ENCODE measurements at regions not wholly inside any gene's neighbourhood (a gene's known extent, or its start where the extent isn't known, plus 50 kb on each side); places are given as distances from the start of the nearest gene placed in this dataset.

GRCh38 chr1:29475326-29475725, 239.0 kb downstream of the PTPRU start:
- no peak for DNase-seq

- no peak for DNase-seq
These were observed 238.2 kb downstream of the PTPRU start for GRCh38 chr1:29474274-29475244.

- DNase-seq, result no peak
These were observed 237.0 kb downstream of the PTPRU start for GRCh38 chr1:29473161-29473855.

GRCh38 chr1:29471487-29472313, 235.4 kb downstream of the PTPRU start:
- no peak for DNase-seq

GRCh38 chr1:29470788-29471119, 234.4 kb downstream of the PTPRU start:
- DNase-seq, result no peak

GRCh38 chr1:29470087-29470787, 233.9 kb downstream of the PTPRU start:
- no peak for DNase-seq

- no peak for DNase-seq
These were observed 233.1 kb downstream of the PTPRU start for GRCh38 chr1:29469457-29469856.

- no peak for DNase-seq
These were observed 231.9 kb downstream of the PTPRU start for GRCh38 chr1:29467989-29468900.

- no peak for DNase-seq
These were observed 229.9 kb downstream of the PTPRU start for GRCh38 chr1:29466258-29466657.

- no peak for DNase-seq
These were observed 229.4 kb downstream of the PTPRU start for GRCh38 chr1:29465755-29466154.

- DNase-seq, result no peak
These were observed 225.8 kb downstream of the PTPRU start for GRCh38 chr1:29462096-29462495.

- no peak for DNase-seq
These were observed 224.9 kb downstream of the PTPRU start for GRCh38 chr1:29461115-29461739.

GRCh38 chr1:29460694-29461093, 224.4 kb downstream of the PTPRU start:
- DNase-seq, result no peak

- DNase-seq, result no peak
These were observed 223.8 kb downstream of the PTPRU start for GRCh38 chr1:29460041-29460610.

GRCh38 chr1:29459620-29459945, 223.3 kb downstream of the PTPRU start:
- no peak for DNase-seq

- no peak for DNase-seq
These were observed 222.7 kb downstream of the PTPRU start for GRCh38 chr1:29458737-29459619.

GRCh38 chr1:29457496-29458368, 221.4 kb downstream of the PTPRU start:
- DNase-seq, result no peak

All from skin of body (tissue), 1 donor.